ENCODE measurements at regions not wholly inside any gene's neighbourhood (a gene's known extent, or its start where the extent isn't known, plus 50 kb on each side); places are given as distances from the start of the nearest gene placed in this dataset.
A peak's percentile ranks its signal among the peaks of the same experiment; 100 is the strongest.
"Not testable (repeated sequence)": the region's sequence is repeated elsewhere in the genome, so short reads cannot be mapped to it uniquely, and the experiment has no call there.

GRCh38 chr18:1542230-1542774, 637.6 kb downstream of the ADCYAP1 start:
- no peak overlapping the region for H3K27ac ChIP-seq (replicated peaks)
- no peaks in the 10 kb centered on the region for H3K27me3 ChIP-seq (ENCODE audit: insufficient read depth, poor library complexity, severe bottlenecking)
- no peak for TF ChIP-seq SPI1 (IDR thresholded peaks at IDR 0.05; ENCODE audit: borderline replicate concordance, low read depth)
- TF ChIP-seq POLR2AphosphoS5 (IDR thresholded peaks at IDR 0.05; ENCODE audit: low read depth): no peak
- no peak for TF ChIP-seq GABPA (IDR thresholded peaks at IDR 0.05; ENCODE audit: low read depth)
- TF ChIP-seq, protein P1, sequence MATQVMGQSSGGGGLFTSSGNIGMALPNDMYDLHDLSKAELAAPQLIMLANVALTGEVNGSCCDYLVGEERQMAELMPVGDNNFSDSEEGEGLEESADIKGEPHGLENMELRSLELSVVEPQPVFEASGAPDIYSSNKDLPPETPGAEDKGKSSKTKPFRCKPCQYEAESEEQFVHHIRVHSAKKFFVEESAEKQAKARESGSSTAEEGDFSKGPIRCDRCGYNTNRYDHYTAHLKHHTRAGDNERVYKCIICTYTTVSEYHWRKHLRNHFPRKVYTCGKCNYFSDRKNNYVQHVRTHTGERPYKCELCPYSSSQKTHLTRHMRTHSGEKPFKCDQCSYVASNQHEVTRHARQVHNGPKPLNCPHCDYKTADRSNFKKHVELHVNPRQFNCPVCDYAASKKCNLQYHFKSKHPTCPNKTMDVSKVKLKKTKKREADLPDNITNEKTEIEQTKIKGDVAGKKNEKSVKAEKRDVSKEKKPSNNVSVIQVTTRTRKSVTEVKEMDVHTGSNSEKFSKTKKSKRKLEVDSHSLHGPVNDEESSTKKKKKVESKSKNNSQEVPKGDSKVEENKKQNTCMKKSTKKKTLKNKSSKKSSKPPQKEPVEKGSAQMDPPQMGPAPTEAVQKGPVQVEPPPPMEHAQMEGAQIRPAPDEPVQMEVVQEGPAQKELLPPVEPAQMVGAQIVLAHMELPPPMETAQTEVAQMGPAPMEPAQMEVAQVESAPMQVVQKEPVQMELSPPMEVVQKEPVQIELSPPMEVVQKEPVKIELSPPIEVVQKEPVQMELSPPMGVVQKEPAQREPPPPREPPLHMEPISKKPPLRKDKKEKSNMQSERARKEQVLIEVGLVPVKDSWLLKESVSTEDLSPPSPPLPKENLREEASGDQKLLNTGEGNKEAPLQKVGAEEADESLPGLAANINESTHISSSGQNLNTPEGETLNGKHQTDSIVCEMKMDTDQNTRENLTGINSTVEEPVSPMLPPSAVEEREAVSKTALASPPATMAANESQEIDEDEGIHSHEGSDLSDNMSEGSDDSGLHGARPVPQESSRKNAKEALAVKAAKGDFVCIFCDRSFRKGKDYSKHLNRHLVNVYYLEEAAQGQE (IDR thresholded peaks at IDR 0.05; ENCODE audit: insufficient replicate concordance, low read depth): no peak
- TF ChIP-seq CTCF (IDR thresholded peaks at IDR 0.05; ENCODE audit: insufficient read depth, low read length): no peak
- DNase-seq (ENCODE audit: low read depth in 1 of 2, low spot score in 1 of 2): no peak
- no peak overlapping the region for H3K4me3 ChIP-seq (replicated peaks; ENCODE audit: insufficient read depth, low read length)

DNA sequence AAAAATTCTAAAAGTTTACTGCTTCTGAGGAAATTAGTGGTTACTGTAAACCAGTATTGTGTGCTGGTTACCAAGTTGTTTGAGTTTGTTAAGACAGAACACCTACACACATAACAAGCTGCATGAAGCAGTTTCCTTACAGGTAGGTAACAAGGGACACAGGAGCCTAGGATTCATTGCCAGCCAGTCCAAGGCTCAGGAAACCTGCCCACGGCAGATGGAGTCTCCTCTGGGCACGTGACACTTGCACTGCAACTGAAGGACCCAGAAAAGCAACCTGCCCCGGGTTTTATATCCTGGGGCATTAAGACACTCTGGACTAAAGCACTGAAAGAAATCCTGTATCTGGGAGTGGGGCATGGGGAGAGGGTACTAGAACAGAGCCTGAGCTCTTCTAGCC, 639.3 kb downstream of the ADCYAP1 start:
- no peak for DNase-seq (ENCODE audit: low read depth in 1 of 2, low spot score in 1 of 2)
- no peak overlapping the region for H3K4me3 ChIP-seq (replicated peaks; ENCODE audit: insufficient read depth, low read length)
- no peaks in the 10 kb centered on the region for H3K27me3 ChIP-seq (ENCODE audit: insufficient read depth, poor library complexity, severe bottlenecking)
- TF ChIP-seq CTCF (IDR thresholded peaks at IDR 0.05; ENCODE audit: insufficient read depth, low read length): no peak
- no peak overlapping the region for H3K27ac ChIP-seq (replicated peaks)

- not testable (repeated sequence) for DNase-seq (ENCODE audit: low read depth in 1 of 2, low spot score in 1 of 2); H3K27ac ChIP-seq (replicated peaks); H3K27me3 ChIP-seq (ENCODE audit: insufficient read depth, poor library complexity, severe bottlenecking); H3K4me3 ChIP-seq (replicated peaks; ENCODE audit: insufficient read depth, low read length)
These were observed 653.0 kb downstream of the ADCYAP1 start for GRCh38 chr18:1557711-1558110.

- DNase-seq (ENCODE audit: low read depth in 1 of 2, low spot score in 1 of 2): no peak
- TF ChIP-seq POLR2AphosphoS5 (IDR thresholded peaks at IDR 0.05; ENCODE audit: low read depth): no peak
- peak; percentile 55; the same call in 1 of the 2 replicates for TF ChIP-seq SPI1 (IDR thresholded peaks at IDR 0.05; ENCODE audit: borderline replicate concordance, low read depth)
- no peak for TF ChIP-seq CTCF (IDR thresholded peaks at IDR 0.05; ENCODE audit: insufficient read depth, low read length)
- TF ChIP-seq, protein P1 (IDR thresholded peaks at IDR 0.05; ENCODE audit: insufficient replicate concordance, low read depth): no peak
- Histone ChIP-seq H3K27ac (replicated peaks) (no peak overlapping the region), H3K4me3 (replicated peaks; ENCODE audit: insufficient read depth, low read length) (no peak overlapping the region), H3K27me3 (ENCODE audit: insufficient read depth, poor library complexity, severe bottlenecking) (no peaks in the 10 kb centered on the region)
These were observed 654.9 kb downstream of the ADCYAP1 start for GRCh38 chr18:1559563-1559962.

All from HL-60 (cell line).